HFFc6 (cell line): ENCODE measurements at regions not wholly inside any gene's neighbourhood (a gene's known extent, or its start where the extent isn't known, plus 50 kb on each side); places are given as distances from the start of the nearest gene placed in this dataset.
"Not testable (repeated sequence)": the region's sequence is repeated elsewhere in the genome, so short reads cannot be mapped to it uniquely, and the experiment has no call there.

Source experiments
- DNase-seq: peaks from one replicate; pipeline ENCODE4 v3.0.0-alpha.2; 2018
- H3K27ac Mint-ChIP-seq: 2 replicates; pipeline ENCODE4 v1.8.0; 2020; ENCODE audit warnings: mild to moderate bottlenecking, mixed read lengths
- H3K27me3 Mint-ChIP-seq: 2 replicates; pipeline ENCODE4 v1.8.0; 2021; ENCODE audit warnings: mild to moderate bottlenecking, moderate library complexity, mixed read lengths; ENCODE audit not compliant: insufficient read depth
- H3K36me3 Mint-ChIP-seq: 2 replicates; pipeline ENCODE4 v1.8.0; 2021; ENCODE audit warnings: low read depth, mixed read lengths
- H3K4me1 Mint-ChIP-seq: 2 replicates; pipeline ENCODE4 v1.8.0; 2020; ENCODE audit warnings: low read depth, mixed read lengths
- H3K4me3 Mint-ChIP-seq: 2 replicates; pipeline ENCODE4 v1.8.0; 2020; ENCODE audit warnings: mild to moderate bottlenecking, moderate library complexity, mixed read lengths
- H3K9me3 Mint-ChIP-seq: 2 replicates; pipeline ENCODE4 v1.8.0; 2020; ENCODE audit warnings: mild to moderate bottlenecking, mixed read lengths
- TF ChIP-seq, protein P1 (sequence below): fragments of 200-600 bp; sonication (generic); IDR thresholded peaks from 2 replicates; pipeline ENCODE4 v1.5.0; 2021; ENCODE audit warnings: antibody characterized with exemption, mild to moderate bottlenecking

DNA sequence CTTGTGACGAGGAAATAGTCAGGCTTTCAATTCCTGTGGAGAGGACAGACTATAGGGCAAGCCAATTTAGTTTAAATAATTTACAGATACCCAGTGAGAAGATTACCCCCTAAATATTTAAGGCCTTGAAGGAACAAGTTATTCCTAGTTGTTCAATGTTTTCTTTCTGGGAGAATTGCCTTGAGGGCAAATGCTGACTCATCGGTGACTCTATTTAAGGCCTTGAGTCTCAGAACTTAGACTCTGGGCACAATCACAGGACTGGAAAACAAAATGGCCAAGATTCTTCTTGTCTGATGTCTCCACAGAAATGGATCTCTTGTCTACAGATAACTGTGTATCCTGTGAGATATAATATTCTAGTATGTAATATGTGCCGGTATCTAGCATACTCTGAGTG lies 467.1 kb downstream of the SUCLG1 start:
- H3K36me3 Mint-ChIP-seq, result no peaks in the 10 kb centered on the region; the same call in 1 of the 2 replicates
- TF ChIP-seq, protein P1, sequence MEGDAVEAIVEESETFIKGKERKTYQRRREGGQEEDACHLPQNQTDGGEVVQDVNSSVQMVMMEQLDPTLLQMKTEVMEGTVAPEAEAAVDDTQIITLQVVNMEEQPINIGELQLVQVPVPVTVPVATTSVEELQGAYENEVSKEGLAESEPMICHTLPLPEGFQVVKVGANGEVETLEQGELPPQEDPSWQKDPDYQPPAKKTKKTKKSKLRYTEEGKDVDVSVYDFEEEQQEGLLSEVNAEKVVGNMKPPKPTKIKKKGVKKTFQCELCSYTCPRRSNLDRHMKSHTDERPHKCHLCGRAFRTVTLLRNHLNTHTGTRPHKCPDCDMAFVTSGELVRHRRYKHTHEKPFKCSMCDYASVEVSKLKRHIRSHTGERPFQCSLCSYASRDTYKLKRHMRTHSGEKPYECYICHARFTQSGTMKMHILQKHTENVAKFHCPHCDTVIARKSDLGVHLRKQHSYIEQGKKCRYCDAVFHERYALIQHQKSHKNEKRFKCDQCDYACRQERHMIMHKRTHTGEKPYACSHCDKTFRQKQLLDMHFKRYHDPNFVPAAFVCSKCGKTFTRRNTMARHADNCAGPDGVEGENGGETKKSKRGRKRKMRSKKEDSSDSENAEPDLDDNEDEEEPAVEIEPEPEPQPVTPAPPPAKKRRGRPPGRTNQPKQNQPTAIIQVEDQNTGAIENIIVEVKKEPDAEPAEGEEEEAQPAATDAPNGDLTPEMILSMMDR, result no peak
- no peaks in the 10 kb centered on the region for H3K27me3 Mint-ChIP-seq
- no peak overlapping the region for H3K4me3 Mint-ChIP-seq
- H3K27ac Mint-ChIP-seq, result no peak overlapping the region
- no peaks in the 10 kb centered on the region for H3K4me1 Mint-ChIP-seq
- H3K9me3 Mint-ChIP-seq, result peaks cover 23% of the 10 kb centered on the region
- no peak for DNase-seq

DNA sequence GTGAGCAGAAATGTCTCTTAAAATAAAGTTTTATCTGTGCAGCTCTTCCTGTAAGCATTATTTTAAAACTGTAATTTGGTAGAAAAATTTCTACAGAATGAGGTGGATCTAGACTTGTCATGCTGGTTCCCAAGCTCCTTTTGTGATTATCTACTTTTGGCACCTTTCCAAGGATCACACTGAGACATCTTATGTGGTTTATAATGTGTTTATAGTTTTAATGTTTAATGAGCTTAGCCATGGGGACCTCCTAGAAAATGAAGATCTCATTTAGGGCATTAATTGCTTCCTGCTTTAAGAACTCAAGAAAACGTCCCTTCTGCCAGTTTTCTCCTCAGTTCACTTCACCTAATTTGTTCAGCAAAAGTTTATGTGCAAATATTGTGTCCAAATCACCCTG lies 468.4 kb downstream of the SUCLG1 start:
- H3K4me1 Mint-ChIP-seq, result no peaks in the 10 kb centered on the region
- TF ChIP-seq, protein P1, result no peak
- H3K27ac Mint-ChIP-seq, result no peak overlapping the region
- no peak overlapping the region for H3K4me3 Mint-ChIP-seq
- no peaks in the 10 kb centered on the region; the same call in 1 of the 2 replicates for H3K36me3 Mint-ChIP-seq
- no peak for DNase-seq
- peaks cover 30% of the 10 kb centered on the region for H3K9me3 Mint-ChIP-seq
- H3K27me3 Mint-ChIP-seq, result no peaks in the 10 kb centered on the region

DNA sequence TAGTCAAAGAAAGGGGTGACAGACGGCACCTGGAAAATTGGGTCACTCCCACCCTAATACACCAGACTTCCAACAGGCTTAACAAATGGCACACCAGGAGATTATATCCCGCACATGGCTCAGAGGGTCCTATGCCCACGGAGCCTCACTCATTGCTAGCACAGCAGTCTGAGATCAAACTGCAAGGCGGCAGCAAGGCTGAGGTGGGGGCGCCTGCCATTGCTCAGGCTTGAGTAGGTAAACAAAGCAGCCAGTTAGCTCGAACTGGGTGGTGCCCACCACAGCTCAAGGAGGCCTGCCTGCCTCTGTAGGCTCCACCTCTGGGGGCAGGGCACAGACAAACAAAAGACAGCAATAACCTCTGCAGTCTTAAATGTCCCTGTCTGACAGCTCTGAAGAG lies 482.5 kb downstream of the SUCLG1 start:
- not testable (repeated sequence) for H3K27ac Mint-ChIP-seq, DNase-seq, H3K36me3 Mint-ChIP-seq, H3K4me1 Mint-ChIP-seq, H3K4me3 Mint-ChIP-seq, H3K27me3 Mint-ChIP-seq
- peaks cover 51% of the 10 kb centered on the region for H3K9me3 Mint-ChIP-seq

DNA sequence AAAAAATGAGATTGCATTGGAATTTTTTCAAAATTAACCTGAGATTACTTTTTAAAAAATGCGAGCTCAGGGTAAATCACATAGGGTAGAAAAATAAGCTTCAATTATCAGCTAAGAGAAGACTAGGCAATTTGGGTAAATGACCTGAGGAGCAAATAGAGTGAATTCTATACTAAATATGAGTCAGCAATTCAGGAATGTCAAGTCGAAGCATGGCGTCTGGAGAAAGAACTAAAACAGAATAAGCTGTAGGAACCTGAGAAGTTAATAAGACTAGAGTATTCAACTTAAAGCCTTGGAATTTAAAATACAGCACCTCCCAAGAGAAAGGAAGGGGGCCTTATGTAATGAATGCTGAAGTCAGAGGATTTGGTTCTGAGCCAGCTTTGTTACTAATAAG lies 487.0 kb downstream of the SUCLG1 start:
- Mint-ChIP-seq H3K9me3 (peaks cover 26% of the 10 kb centered on the region), H3K4me1 (no peaks in the 10 kb centered on the region), H3K27me3 (no peaks in the 10 kb centered on the region), H3K36me3 (no peaks in the 10 kb centered on the region), H3K4me3 (no peak overlapping the region), H3K27ac (no peak overlapping the region)
- DNase-seq, result no peak
- TF ChIP-seq, protein P1, result no peak

DNA sequence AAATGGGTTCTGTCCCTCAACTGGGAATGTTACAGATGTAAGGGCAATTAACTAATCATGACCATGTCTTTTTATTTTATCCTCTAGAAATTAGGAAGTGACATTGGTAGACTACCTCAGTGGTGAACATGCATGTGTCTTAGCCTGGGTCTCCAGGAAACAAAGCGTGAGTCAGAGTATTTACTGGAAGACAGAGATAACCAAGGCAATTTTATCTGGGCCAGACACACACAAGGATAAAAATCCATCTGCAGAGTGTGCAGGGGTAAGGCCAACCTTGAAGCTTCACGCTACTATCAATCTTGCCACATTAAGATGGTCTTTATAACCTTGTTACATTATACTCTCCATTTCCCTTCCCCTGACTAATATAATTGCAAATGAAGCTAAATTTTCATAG lies 487.5 kb downstream of the SUCLG1 start:
- no peak for DNase-seq
- Mint-ChIP-seq H3K4me3 (no peak overlapping the region), H3K4me1 (no peaks in the 10 kb centered on the region), H3K27ac (no peak overlapping the region), H3K36me3 (no peaks in the 10 kb centered on the region), H3K27me3 (no peaks in the 10 kb centered on the region), H3K9me3 (peaks cover 22% of the 10 kb centered on the region)
- TF ChIP-seq, protein P1, result no peak

DNA sequence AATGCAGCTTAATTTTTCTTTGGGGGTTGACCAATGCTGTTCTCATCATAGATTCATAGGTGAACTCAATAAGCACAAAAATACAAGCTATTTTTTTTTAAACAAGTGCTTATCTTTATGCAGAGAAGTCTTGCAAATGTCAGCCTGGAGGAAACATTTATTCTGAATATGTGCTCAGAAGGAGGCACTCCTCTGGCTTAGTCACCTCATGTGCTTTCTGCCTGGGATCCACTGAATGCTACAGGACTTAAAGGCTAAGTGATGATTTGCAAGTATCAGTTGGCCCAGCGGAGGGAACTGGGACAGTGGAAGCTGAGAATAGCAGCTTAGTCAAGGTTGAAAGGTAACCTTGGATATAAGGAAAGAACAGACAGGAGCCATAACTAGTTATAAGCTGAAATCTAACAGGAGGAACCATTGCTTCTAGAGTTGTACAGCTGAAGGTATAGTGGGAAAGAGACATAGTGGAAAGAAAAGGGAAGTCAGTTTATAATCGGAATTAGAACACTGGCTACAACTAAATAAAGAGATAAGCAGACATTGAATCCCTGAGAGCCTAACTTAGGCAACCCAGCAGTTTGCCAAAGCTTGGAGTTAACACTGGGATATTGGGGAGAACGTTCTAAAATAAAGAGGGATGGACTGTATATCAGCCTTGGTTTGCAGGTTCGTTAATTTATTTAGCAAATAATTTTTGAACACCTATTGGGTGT lies 488.7 kb downstream of the SUCLG1 start:
- no peaks in the 10 kb centered on the region for H3K27me3 Mint-ChIP-seq
- TF ChIP-seq, protein P1, result no peak
- H3K4me3 Mint-ChIP-seq, result no peak overlapping the region
- H3K36me3 Mint-ChIP-seq, result no peaks in the 10 kb centered on the region
- H3K4me1 Mint-ChIP-seq, result no peaks in the 10 kb centered on the region
- DNase-seq, result no peak
- H3K9me3 Mint-ChIP-seq, result peaks cover 22% of the 10 kb centered on the region
- no peak overlapping the region for H3K27ac Mint-ChIP-seq
